ENCODE measurements at regions not wholly inside any gene's neighbourhood (a gene's known extent, or its start where the extent isn't known, plus 50 kb on each side); places are given as distances from the start of the nearest gene placed in this dataset.
"Not testable (repeated sequence)": the region's sequence is repeated elsewhere in the genome, so short reads cannot be mapped to it uniquely, and the experiment has no call there.

DNA sequence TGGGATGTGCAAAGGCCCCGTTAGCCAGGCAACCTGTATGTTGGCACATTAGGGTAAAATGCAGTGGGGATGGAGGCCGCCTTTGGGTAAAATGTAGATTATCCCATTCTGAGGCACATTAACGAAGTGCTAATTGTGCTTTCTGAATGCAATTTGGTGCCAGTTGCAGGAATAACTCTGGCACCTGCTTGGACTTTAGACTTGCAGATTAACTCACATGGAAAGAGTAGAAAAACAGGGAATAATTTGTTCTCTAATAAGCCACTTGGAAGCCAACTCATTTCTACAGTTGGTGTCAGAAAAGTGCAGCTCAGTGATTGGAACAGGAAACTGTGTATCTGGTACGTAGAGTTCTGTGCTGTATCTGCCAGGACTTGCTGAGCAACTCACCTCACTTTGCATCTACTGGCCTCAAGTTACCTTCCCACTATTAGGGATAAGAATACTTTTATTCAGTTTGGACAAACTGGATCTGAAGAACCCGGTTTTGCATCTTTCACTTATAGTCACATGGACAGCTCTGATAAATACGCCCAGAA is 377.4 kb upstream of the PODXL start:
- DNase-seq: no peak

DNA sequence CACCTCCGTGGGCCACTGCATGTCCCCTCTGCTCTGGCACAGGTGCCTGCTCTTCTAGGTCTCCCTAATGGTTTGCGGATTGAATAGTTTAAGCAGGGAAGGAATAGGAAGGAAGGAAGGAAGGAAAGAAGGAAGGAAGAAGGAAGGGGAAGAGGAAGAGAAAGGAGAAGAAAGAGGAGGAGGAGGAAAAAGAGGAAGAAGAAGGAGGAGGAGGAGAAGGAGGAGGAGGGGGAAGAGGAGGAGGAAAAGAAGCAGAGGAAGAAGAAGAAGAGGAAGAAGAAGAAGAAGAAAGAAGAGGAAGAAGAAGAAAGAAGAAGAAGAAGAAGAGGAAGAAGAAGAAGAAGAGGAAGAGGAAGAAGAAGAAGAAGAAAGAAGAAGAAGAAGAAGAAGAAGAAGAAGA is 376.8 kb upstream of the PODXL start:
- DNase-seq: not testable (repeated sequence)

DNA sequence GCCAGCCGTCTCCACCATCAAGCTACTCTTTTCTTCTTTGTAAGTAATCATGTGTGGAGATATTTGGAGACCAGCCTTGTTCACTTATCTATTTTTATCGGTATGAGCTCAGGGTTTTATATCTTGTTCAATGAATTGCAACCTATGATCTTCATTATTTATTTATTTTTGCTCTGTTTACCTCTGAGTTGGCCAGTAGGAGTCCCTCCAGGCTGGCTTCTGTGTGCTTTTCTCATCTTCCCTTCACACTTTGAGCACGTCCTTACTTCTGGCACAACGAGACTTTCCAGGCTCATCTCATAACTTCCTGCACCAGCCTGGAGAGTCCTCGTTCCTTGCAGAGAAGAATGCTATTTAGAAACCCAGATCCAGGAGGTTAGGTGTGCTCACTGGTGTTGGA is 375.8 kb upstream of the PODXL start:
- no peak for DNase-seq

DNA sequence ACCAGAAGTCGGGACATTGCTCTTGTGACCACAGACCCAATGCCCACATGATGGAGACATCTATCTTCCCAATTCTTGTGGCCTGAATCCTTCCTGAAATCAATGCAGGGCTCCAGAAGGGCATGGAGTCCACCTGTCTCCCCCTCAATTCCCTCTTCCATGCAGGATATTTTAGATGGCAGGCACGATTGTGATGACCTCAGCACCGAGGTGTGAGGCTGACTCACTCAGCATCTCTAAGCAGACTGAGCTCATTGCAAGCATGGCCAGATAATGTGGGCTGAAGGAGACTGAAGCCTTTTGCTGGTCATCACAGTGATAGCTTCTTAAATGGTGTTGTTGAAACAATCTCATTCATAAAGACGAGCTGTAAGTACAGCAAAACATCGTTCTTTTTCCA is 374.9 kb upstream of the PODXL start:
- no peak for DNase-seq

DNA sequence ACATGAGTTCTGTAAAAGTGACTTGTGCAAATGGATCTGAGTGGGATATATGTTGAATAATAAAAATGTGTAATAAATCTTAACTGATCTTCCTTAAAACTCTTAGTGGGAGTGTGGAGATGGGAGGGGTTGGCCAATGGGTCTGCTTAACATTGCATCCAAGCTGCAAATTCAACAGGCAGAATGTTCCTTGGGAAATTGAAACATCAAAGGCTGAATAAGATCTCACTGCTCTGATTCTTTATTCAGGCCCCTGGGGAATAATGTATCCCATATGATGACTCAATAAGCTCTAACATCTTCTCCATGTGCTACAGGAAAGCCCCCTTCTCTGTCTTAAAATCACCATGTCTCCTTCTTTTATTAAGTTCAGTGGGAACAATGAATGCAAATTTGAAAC is 373.2 kb upstream of the PODXL start:
- DNase-seq: no peak

DNA sequence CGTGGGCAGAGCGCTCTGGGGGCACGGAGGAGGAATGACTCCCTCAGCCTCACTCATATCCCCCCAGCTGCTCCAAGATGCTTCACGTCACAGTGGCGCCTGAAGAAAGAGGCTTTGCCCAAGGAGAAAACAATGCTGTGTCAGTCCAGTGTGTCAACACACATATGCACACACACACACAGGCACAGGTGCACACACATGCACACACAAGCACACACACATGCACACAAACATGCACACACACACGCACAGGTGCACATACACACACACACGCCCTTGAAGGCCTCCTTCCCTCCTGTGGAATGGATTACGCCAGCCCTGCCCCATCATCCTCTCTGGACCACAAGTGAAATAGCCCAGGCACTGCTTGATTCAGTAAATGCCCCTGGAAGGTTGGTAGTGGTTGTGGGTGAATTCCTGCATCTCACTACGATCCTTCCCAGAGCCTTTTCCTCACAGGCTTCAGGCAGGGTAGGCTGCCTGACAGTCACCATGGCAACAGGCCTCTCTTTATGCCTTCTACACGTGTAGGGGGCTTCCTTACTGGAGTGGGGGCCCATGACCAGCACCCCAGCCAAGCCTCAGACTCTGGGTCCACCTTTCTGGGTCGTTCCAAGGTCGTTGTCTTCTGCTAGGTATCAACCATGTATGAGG is 371.5 kb upstream of the PODXL start:
- DNase-seq: no peak

DNA sequence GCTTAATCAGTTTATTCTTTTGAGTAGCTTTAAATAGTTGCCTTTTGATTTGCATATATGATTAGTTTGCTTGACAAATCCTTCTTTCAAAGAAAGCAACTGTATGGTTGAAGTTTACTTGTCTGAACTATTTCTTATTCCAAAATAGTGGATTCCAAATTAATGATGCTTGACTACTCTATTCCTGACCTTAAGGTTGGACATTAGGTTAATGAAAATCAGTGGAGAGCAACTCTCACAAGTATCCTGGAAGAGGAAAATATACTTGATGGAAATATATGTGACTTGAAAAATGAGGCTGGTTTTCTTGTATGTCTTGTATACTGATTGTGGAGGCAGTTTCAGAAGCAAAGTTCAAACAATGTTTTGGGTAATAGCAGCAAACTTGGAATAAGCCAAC is 369.2 kb upstream of the PODXL start:
- no peak for DNase-seq

DNA sequence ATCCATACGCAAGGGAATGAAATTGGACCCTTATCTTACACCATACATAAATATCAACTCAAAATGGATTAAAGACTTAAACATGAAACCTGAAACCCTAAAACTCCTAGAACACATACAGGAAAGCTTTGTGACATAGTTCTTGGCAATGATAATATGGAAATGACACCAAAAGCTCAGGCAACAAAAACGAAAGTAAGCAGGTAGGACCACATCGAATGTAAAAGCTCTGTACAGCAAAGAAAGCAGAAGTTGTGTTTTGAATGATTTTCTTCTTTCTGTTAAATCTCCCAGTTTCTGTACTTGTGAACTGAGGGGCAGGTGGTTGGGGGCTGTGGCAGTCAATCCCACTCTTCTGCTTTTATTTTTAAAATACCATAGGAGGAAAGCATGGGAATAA is 368.4 kb upstream of the PODXL start:
- DNase-seq: no peak

DNA sequence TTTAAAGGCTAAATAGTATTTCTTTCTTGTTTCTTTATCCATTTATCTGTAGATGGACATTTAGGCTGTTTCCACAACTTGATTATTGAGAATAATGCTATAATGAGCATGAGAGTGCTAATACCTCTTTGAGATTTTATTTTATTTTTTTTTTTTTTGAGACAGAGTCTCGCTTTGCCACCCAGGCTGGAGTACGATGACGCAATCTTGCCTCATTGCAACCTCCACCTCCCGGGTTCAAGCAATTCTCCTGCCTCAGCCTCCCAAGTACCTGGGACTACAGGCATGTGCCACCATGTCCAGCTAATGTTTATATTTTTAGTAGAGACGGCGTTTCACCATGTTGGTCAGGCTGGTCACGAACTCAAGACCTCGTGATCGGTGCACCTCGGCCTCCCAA is 366.5 kb upstream of the PODXL start:
- DNase-seq: not testable (repeated sequence)

DNA sequence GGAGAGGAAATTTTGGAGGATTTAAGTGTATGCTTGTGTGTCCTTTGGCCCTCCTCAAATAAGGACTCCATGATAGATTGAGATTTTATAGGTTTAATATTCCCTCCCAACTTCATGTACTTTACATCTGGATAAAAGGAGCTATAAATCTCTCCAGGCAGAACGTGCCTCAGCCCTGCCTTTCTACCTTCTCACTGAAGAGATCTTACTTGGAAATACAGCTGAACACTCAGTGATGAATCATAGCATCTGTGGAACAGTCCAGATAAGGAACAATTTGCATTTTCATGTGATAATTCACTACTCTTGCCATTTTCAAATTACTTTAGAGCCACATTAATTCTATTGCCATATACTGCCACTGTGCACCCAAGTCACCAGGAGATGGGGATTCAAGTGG is 364.6 kb upstream of the PODXL start:
- no peak for DNase-seq

DNA sequence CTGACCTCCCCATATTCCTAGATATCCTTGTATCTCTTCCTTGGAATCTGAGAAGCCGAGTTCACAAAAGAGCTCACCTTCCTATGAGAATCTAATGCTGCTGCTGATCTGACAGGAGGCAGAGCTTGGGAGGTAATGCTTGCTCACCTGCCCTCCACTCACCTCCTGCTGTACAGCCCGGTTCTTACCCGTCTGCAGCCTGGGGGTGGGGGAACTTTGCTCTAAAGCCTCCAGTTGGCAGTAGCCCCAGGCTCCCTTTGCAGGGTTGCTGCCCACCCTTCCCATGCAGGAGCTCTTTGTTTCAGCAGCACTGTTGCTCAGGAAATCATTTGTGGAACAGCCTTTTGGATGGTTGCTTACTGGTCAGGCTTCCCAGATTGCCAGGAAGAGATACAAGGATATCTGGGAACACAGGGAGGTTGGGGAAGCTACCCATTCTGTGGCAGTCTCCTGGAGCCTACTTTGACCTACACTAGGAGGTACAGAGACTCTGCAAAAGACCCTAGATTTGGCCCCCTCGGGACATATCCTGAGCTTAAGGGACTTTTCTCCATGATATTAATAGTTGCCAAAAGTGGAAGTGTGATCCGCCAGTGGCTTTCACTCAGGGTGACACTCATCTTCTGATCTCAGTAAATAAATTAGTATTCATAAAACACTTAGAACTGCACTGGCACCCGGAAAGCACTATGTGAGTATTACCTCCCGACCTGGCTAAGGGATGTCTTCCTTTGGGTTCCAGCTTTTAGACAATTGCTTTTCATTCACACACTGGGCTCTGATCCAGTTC is 363.7 kb upstream of the PODXL start:
- no peak for DNase-seq

DNA sequence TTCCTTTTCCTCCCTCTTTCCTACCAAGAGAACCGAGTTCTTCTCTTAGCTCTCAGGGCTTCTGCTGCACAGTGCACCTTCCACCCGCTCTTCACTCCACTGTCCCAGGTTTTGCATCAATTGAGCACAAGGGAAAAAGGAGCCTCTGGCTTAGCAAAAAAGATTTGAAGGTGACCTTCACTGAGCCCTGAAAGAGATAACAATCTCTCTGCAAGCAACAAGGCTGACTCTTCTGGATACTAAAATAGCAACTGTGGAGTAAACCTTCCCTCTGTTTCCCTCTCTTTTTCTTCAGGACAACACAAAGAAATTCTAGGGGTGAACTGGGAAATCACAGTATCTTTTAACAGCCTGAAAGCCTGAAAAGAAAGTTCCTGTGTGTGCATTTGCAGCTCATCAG is 354.7 kb upstream of the PODXL start:
- DNase-seq: no peak

DNA sequence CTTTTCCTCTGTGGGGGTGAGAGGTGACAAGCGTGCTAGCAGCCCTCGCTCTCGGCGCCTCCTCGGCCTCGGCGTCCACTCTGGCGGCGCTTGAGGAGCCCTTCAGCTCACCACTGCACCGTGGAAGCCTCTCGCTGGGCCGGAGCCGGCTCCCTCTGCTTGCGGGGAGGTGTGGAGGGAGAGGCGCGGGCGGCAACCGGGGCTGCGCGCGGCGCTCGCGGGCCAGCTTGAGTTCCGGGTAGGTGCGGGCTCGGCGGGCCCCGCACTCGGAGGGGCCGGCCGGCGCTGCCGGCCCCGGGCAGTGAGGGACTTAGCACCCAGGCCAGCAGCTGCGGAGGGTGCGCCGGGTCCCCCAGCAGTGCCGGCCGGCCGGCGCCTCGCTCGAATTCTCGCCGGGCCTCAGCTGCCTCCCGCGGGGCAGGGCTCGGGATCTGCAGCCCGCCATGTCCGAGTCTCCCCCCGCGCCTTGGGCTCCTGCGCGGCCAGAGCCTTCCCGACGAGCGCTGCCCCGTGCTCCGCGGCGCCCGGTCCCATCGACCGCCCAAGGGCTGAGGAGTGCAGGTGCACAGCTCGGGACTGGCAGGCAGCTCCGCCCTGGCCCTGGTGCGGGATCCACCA is 352.8 kb upstream of the PODXL start:
- DNase-seq: no peak

DNA sequence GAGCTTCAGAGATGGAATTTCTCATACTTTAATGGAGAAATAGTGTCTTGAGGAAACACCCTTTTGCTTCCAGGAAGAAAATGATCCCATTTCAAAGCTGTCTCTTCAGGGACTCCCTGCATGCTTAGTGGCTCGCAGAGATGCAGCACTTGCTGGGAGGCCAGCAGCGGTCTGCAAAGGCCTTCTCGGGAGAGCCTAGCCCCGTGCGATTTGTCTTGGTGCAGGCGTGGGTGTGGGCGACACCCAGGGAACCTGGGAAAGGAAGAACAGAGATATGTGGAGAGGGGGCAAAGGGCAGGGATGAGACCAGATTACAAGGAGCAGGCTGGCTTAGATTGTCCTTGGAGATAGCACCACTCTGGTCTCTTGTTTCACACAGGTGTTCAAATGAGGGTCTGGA is 352.3 kb upstream of the PODXL start:
- DNase-seq: no peak

DNA sequence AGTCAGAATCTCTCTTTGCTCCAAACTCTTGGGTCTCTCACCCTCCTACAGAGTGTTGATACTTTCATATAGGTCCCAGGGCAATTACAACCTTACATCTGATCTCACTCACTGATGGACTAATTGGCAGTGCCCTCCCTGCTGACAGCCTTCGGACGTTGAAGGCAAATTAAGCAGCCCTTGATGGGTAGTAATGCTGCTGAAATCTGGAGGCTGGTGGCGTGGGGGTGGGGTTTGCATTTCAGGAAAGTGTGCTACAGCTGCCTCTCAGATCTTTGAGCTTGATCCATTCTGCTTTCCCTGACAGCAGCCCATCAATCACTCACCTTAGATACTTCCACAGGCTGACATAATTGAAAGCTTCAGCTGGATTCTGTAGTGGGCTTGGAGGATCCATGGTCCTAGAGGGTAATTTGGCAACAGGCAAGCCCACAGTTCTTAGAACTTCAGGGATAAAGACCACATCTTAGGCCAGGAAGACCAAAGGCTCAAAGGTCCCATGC is 349.1 kb upstream of the PODXL start:
- DNase-seq: no peak

DNA sequence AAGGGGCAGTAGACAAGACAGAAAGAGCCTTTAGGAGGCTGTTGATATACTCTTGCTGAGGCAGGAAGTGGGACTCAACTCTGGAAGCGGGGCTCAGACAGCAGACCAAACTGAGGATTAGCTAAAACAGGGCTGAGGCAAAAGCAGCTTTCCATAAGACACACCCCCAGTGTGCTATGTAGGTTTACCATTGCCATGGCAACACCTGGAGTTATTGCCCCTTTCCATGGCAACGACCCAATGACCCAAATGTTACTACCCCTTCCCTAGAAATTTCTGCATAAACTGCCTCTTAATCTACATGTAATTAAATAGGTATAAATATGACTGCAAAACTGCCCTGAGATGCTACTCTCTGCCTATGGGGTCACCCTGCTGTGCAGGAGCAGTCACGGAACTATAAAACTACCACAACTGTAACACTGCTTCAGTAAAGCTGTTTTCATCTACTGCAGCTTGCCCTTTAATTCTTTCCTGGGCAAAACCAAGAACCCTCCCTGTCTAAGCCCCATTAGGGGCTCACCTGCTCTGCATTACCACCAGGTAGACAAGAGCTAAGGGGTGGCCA is 348.4 kb upstream of the PODXL start:
- no peak for DNase-seq

DNA sequence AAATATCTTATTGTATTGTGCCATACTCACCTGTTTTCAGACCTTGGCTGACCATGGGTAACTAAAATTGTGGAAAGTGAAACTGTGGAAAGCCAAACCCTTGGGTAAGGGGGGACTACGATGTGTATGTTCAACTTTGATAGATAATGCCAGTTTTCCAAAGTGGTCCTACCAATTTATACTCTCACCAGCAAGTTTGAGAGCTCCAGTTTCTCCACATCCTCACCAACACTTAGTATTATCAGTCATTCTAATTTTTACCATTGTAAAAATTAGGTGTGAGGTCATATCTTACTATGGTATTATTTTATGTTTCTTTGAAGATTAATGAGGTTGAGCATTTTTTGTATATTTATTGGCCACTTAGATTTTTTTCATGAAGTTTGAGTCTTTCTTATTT is 346.9 kb upstream of the PODXL start:
- no peak for DNase-seq

DNA sequence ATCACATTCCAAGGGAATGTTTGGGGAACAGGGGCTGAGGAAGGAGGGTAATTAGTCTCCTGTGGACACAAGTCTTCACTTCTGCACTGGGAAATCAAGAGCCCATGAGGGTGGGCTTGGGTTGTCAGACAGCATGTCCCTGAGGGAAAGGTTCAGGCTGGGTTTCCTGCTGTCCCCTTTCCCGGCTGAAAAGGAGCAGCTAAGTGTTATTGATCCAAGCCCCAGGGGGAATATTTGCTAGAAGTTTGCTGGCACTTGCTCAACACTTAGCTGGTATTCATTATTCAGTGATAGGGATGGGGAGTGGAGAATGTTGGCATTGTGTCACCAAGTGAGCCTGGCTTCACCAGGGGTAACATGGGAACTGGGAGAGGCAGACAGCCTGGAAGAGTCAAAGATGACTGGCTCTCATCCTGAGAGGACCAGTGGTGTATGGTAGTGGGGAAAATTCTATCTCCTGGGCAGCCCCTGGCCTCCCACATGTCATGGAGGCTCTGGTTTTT is 344.4 kb upstream of the PODXL start:
- DNase-seq: no peak

DNA sequence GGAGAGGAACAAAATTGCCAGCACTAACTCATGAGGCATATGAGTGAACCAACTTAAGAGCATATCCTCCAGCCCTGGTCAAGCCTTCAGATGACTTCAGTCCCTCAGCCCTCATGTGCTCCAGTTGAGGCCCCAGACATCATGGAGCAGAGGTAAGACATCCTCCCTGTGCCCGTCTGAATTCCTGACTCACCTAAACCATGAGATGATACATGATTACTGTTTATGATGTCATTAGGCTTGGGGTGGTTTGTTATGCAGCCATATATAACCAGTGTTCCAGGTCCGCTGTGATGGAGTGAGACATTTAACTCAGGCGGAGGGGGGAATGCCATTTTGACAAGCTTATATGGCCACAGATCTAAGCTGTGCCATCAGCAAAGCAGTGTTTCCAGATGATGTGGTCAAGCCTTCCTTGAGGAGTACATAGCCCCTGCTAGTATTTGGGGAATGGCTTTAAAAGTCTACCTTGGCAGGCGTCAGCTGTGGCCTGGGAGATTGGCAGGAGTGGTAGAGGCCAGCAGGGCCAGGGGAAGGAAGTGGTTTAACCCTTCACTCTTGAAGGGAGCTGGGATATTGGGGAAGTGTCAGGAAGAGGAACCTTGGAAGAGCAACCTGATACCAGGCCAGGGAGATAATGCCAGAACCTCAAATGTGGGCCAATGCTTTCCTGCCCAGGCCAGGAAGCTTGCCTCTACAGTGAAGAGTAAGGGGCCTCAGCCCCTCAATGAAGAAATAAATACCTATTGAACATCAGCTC is 343.0 kb upstream of the PODXL start:
- DNase-seq: peak; percentile 17 to 22

DNA sequence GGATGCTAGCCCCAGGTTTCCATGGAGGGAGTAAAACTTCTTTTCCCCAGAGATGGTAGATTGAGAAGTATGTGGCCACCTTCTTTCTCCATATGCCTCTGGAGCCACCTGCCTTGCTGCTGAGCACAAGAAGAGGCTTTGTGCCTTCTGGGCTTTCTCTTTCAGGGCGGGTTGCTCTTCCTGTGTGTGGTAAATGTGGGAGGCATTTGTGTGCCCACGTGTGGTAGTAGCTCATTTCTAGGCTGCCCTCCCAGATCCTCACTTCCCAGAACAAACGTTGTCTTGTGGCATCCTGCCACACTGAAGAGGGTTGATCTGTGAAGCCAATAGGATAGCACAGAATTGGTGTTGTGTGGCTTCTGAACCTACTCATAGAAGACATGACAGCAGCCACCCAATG is 342.0 kb upstream of the PODXL start:
- peak; percentile 17 to 21 for DNase-seq

DNA sequence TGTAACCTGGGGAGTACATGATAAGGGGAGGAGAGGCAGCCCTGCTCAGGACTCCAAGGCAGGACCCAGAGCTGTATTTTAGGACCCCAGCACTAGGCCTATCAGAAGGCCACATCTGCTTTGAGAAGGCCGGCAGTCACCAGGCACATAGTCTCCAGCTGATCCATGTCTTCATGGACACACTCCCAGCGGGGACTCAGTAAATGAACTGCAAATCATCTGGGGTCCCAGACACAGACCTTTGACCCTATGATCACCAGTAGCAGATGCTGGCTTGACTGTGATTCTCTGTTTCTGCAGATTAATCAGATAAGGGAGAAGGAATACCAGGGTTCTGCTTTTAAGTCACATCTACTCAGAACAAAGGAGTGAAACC is 341.4 kb upstream of the PODXL start:
- DNase-seq: no peak

DNA sequence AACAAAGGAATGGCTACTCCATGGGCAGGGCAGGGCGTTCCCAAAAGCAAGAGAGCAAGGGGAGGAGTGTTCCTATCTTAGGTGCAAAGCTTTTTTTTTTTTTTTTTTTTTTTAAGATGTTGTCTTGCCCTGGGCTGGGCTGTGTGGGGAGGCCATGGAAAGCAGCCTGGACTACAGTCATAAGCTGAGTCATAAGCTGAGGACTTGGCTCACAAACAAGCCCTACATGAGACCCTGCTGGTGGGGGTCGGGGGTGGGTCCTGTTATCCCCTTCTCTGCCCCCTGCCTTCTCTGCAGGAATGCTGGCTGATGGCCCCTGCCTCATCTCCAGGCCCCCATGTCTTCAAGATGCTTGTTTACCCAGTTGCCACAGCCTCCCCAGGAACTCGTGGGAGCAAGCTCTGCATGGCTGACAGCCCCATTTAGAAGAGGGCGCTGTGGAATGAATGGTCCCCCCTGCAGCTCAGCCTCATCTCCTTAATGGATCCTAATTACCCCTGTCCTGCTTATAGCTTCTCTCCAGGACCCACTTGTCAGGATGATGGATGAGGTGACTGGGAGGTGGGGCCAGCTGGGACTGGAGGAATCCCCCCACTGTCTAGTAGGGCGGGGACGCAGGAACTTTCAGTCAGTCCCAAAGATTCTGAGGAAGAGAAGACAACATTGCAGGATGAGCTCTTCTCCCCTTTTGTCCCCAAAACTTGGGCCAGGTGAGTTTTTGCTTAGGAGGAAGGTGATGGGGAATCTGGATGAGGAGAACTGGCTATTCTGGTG is 340.8 kb upstream of the PODXL start:
- DNase-seq: no peak
